ENCODE measurements at regions not wholly inside any gene's neighbourhood (a gene's known extent, or its start where the extent isn't known, plus 50 kb on each side); places are given as distances from the start of the nearest gene placed in this dataset.

GRCh38 chr13:58142952-58143351 lies 511.4 kb downstream of the PCDH17 start:
- no peaks in the 10 kb centered on the region for H3K9me3 ChIP-seq (ENCODE audit: low read depth, low read length, poor library complexity, severe bottlenecking)
- intact Hi-C loops (cut with micrococcal nuclease; ENCODE audit: unreplicated experiment), result no loop called here
- H3K4me3 ChIP-seq (ENCODE audit: low read depth, low read length, poor library complexity, severe bottlenecking), result no peak overlapping the region
- TF ChIP-seq CTCF (conservative IDR thresholded peaks at IDR 0.05; ENCODE audit: low read depth, low read length) (no peak), EZH2 (IDR thresholded peaks at IDR 0.05; ENCODE audit: borderline replicate concordance, low read depth, low read length, poor library complexity, severe bottlenecking) (no peak)
- BruUV-seq (replicated peaks), result no TSS peak
- POLR2A ChIA-PET (ENCODE audit: low non-redundant PET), result no interaction called here
- no peaks in the 10 kb centered on the region for H3K4me1 ChIP-seq (ENCODE audit: insufficient read depth, low read length, poor library complexity, severe bottlenecking)
- H3K27ac ChIP-seq (ENCODE audit: low read depth, low read length, poor library complexity, severe bottlenecking), result no peak overlapping the region
- DNase-seq (ENCODE audit: low spot score), result no peak
- no peaks in the 10 kb centered on the region for H3K27me3 ChIP-seq (replicated peaks; ENCODE audit: insufficient read depth, low read depth, low read length, poor library complexity)
- H3K36me3 ChIP-seq (ENCODE audit: insufficient read depth, low read length, poor library complexity, severe bottlenecking), result no peaks in the 10 kb centered on the region
- CTCF ChIA-PET, result no interaction called here

- DNase-seq (ENCODE audit: low spot score), result no peak
- intact Hi-C loops (cut with micrococcal nuclease; ENCODE audit: unreplicated experiment), result no loop called here
- Histone ChIP-seq H3K4me3 (ENCODE audit: low read depth, low read length, poor library complexity, severe bottlenecking) (no peak overlapping the region), H3K9me3 (ENCODE audit: low read depth, low read length, poor library complexity, severe bottlenecking) (no peaks in the 10 kb centered on the region), H3K4me1 (ENCODE audit: insufficient read depth, low read length, poor library complexity, severe bottlenecking) (no peaks in the 10 kb centered on the region), H3K27ac (ENCODE audit: low read depth, low read length, poor library complexity, severe bottlenecking) (no peak overlapping the region), H3K36me3 (ENCODE audit: insufficient read depth, low read length, poor library complexity, severe bottlenecking) (no peaks in the 10 kb centered on the region), H3K27me3 (replicated peaks; ENCODE audit: insufficient read depth, low read depth, low read length, poor library complexity) (no peaks in the 10 kb centered on the region)
- POLR2A ChIA-PET (ENCODE audit: low non-redundant PET), result no interaction called here
- TF ChIP-seq CTCF (conservative IDR thresholded peaks at IDR 0.05; ENCODE audit: low read depth, low read length) (no peak), EZH2 (IDR thresholded peaks at IDR 0.05; ENCODE audit: borderline replicate concordance, low read depth, low read length, poor library complexity, severe bottlenecking) (no peak)
- BruUV-seq (replicated peaks), result no TSS peak
- CTCF ChIA-PET, result no interaction called here
Observed at GRCh38 chr13:58144616-58145015, 513.1 kb downstream of the PCDH17 start.

DNA sequence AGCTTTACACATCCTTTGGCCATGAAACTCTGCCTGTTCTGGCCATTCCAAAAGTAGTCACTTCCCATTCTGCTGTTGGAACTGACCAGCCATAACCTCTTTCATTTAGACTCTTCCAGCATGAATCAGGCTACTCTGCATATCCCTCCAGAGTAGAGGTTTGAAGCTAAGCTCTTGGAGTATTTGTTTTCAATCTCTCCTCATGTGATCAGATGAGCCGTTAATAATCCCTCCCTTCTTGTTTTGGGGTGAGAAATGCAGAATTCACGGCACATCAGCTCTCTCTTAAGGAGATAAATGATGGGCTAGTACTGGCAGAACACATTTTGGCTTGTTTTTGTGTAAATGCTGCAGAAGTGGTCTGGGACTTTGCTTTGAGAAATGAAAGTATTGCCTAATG lies 519.9 kb downstream of the PCDH17 start:
- ChIA-PET POLR2A (ENCODE audit: low non-redundant PET) (no interaction called here), CTCF (no interaction called here)
- Histone ChIP-seq H3K27ac (ENCODE audit: low read depth, low read length, poor library complexity, severe bottlenecking) (no peak overlapping the region), H3K36me3 (ENCODE audit: insufficient read depth, low read length, poor library complexity, severe bottlenecking) (no peaks in the 10 kb centered on the region), H3K27me3 (replicated peaks; ENCODE audit: insufficient read depth, low read depth, low read length, poor library complexity) (no peaks in the 10 kb centered on the region), H3K9me3 (ENCODE audit: low read depth, low read length, poor library complexity, severe bottlenecking) (no peaks in the 10 kb centered on the region), H3K4me1 (ENCODE audit: insufficient read depth, low read length, poor library complexity, severe bottlenecking) (no peaks in the 10 kb centered on the region), H3K4me3 (ENCODE audit: low read depth, low read length, poor library complexity, severe bottlenecking) (no peak overlapping the region)
- no peak for DNase-seq (ENCODE audit: low spot score)
- intact Hi-C loops (cut with micrococcal nuclease; ENCODE audit: unreplicated experiment), result no loop called here
- no TSS peak for BruUV-seq (replicated peaks)
- no peak for TF ChIP-seq EZH2 (IDR thresholded peaks at IDR 0.05; ENCODE audit: borderline replicate concordance, low read depth, low read length, poor library complexity, severe bottlenecking)
- no peak for TF ChIP-seq CTCF (conservative IDR thresholded peaks at IDR 0.05; ENCODE audit: low read depth, low read length)

Data from A673 (cell line).